ENCODE measurements at regions not wholly inside any gene's neighbourhood (a gene's known extent, or its start where the extent isn't known, plus 50 kb on each side); places are given as distances from the start of the nearest gene placed in this dataset.

- no peak for TF ChIP-seq CTCF (IDR thresholded peaks at IDR 0.05; ENCODE audit: low read depth, low read length, poor library complexity, severe bottlenecking)
- TF ChIP-seq EZH2phosphoT487 (IDR thresholded peaks at IDR 0.05; ENCODE audit: borderline replicate concordance, low read length): no peak
These were observed 57.9 kb upstream of the FOXF1 start for GRCh38 chr16:86452451-86452850.

Data from DOHH2 (cell line).